ENCODE measurements at regions not wholly inside any gene's neighbourhood (a gene's known extent, or its start where the extent isn't known, plus 50 kb on each side); places are given as distances from the start of the nearest gene placed in this dataset.

- no peak for DNase-seq (ENCODE audit: low spot score)
- H3K27me3 ChIP-seq (ENCODE audit: insufficient read depth): no peaks in the 10 kb centered on the region
- no peaks in the 10 kb centered on the region for H3K4me1 Mint-ChIP-seq
- no peak overlapping the region for H3K27ac Mint-ChIP-seq
- H3K36me3 ChIP-seq (ENCODE audit: insufficient read depth): no peaks in the 10 kb centered on the region
- peaks cover 2% of the 10 kb centered on the region for H3K27me3 Mint-ChIP-seq (ENCODE audit: insufficient read depth, low read depth, poor library complexity)
- no peak overlapping the region for H3K4me3 Mint-ChIP-seq
- no peak overlapping the region for H3K4me3 ChIP-seq
- no peaks in the 10 kb centered on the region for H3K4me1 ChIP-seq (ENCODE audit: insufficient read depth)
- ATAC-seq: no peak
- TF ChIP-seq EZH2 (IDR thresholded peaks at IDR 0.05; ENCODE audit: low read depth, unreplicated experiment) (no peak), EZH2phosphoT487 (IDR thresholded peaks at IDR 0.05; ENCODE audit: unreplicated experiment) (no peak), ZNF462 (CRISPR knock-in tag; IDR thresholded peaks at IDR 0.05) (no peak), NANOG (IDR thresholded peaks at IDR 0.05; ENCODE audit: borderline replicate concordance) (no peak), CREB1 (CRISPR knock-in tag; IDR thresholded peaks at IDR 0.05; ENCODE audit: low read depth) (no peak), ZNF331 (CRISPR knock-in tag; IDR thresholded peaks at IDR 0.05; ENCODE audit: low read depth) (no peak), ZNF114 (CRISPR knock-in tag; IDR thresholded peaks at IDR 0.05) (no peak)
- TF ChIP-seq, protein P1, sequence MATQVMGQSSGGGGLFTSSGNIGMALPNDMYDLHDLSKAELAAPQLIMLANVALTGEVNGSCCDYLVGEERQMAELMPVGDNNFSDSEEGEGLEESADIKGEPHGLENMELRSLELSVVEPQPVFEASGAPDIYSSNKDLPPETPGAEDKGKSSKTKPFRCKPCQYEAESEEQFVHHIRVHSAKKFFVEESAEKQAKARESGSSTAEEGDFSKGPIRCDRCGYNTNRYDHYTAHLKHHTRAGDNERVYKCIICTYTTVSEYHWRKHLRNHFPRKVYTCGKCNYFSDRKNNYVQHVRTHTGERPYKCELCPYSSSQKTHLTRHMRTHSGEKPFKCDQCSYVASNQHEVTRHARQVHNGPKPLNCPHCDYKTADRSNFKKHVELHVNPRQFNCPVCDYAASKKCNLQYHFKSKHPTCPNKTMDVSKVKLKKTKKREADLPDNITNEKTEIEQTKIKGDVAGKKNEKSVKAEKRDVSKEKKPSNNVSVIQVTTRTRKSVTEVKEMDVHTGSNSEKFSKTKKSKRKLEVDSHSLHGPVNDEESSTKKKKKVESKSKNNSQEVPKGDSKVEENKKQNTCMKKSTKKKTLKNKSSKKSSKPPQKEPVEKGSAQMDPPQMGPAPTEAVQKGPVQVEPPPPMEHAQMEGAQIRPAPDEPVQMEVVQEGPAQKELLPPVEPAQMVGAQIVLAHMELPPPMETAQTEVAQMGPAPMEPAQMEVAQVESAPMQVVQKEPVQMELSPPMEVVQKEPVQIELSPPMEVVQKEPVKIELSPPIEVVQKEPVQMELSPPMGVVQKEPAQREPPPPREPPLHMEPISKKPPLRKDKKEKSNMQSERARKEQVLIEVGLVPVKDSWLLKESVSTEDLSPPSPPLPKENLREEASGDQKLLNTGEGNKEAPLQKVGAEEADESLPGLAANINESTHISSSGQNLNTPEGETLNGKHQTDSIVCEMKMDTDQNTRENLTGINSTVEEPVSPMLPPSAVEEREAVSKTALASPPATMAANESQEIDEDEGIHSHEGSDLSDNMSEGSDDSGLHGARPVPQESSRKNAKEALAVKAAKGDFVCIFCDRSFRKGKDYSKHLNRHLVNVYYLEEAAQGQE (IDR thresholded peaks at IDR 0.05; ENCODE audit: unreplicated experiment): no peak
- TF ChIP-seq, protein P2, sequence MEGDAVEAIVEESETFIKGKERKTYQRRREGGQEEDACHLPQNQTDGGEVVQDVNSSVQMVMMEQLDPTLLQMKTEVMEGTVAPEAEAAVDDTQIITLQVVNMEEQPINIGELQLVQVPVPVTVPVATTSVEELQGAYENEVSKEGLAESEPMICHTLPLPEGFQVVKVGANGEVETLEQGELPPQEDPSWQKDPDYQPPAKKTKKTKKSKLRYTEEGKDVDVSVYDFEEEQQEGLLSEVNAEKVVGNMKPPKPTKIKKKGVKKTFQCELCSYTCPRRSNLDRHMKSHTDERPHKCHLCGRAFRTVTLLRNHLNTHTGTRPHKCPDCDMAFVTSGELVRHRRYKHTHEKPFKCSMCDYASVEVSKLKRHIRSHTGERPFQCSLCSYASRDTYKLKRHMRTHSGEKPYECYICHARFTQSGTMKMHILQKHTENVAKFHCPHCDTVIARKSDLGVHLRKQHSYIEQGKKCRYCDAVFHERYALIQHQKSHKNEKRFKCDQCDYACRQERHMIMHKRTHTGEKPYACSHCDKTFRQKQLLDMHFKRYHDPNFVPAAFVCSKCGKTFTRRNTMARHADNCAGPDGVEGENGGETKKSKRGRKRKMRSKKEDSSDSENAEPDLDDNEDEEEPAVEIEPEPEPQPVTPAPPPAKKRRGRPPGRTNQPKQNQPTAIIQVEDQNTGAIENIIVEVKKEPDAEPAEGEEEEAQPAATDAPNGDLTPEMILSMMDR (conservative IDR thresholded peaks at IDR 0.05; ENCODE audit: low read depth in 2 of 2): no peak
- H3K27ac ChIP-seq (ENCODE audit: low read depth): no peak overlapping the region
- no peaks in the 10 kb centered on the region for H4K20me1 ChIP-seq (replicated peaks; ENCODE audit: insufficient read depth)
- H3K9me2 ChIP-seq (ENCODE audit: insufficient read depth): no peaks in the 10 kb centered on the region; the same call in 1 of the 2 replicates
- no peaks in the 10 kb centered on the region for H3K36me3 Mint-ChIP-seq (ENCODE audit: low read depth)
- H3K4me2 ChIP-seq: no peak overlapping the region
- peaks cover 6% of the 10 kb centered on the region; the same call in 1 of the 3 replicates for H3K9me3 Mint-ChIP-seq
- no peaks in the 10 kb centered on the region for H3F3A ChIP-seq (replicated peaks; ENCODE audit: low read depth)
- H2AFZ ChIP-seq: no peak overlapping the region
- H3K79me2 ChIP-seq (replicated peaks; ENCODE audit: insufficient read depth): no peaks in the 10 kb centered on the region
Measured at GRCh38 chr2:67936969-67937368, 125.8 kb downstream of the C1D start.
